Tibial nerve (tissue), 4 donors: ENCODE measurements at regions not wholly inside any gene's neighbourhood (a gene's known extent, or its start where the extent isn't known, plus 50 kb on each side); places are given as distances from the start of the nearest gene placed in this dataset.
A peak's percentile ranks its signal among the peaks of the same experiment; 100 is the strongest.

Source experiments
- DNase-seq, 2 donors: peaks; one replicate each; pipeline ENCODE4 v3.0.0-alpha.2; 2019; ENCODE audit warnings: low spot score in 2 of 2
- H3K27ac ChIP-seq, 4 donors: fragments of 200-600 bp; sonication (generic) in 3 of 4; one replicate each; pipeline ENCODE4 v1.5.1; 2017 to 2019; ENCODE audit warnings: mild to moderate bottlenecking in 1 of 4
- H3K27me3 ChIP-seq, 2 donors: fragments of 200-600 bp; sonication (generic) in 1 of 2; one replicate each; pipeline versions ENCODE4 v1.5.1 to v1.6.0; 2017 to 2019
- H3K36me3 ChIP-seq, 3 donors: fragments of 200-600 bp; sonication (generic); one replicate each; pipeline ENCODE4 v1.5.1; 2018 to 2019
- H3K4me1 ChIP-seq, 4 donors: fragments of 200-600 bp; sonication (generic) in 3 of 4; one replicate each; pipeline ENCODE4 v1.5.1; 2017 to 2019
- H3K4me3 ChIP-seq, 4 donors: fragments of 200-600 bp; sonication (generic) in 3 of 4; one replicate each; pipeline ENCODE4 v1.5.1; 2017 to 2019; ENCODE audit warnings: mild to moderate bottlenecking in 1 of 4, moderate library complexity in 1 of 4
- H3K9me3 ChIP-seq, 4 donors: fragments of 200-600 bp; sonication (generic) in 3 of 4; one replicate each; pipeline ENCODE4 v1.5.1; 2017 to 2019
- EP300 ChIP-seq, 2 donors: sonication (generic); formaldehyde crosslinking; IDR thresholded peaks; one replicate each; pipeline ENCODE4 v1.6.1; 2017; ENCODE audit warnings: antibody characterized with exemption in 2 of 2, mild to moderate bottlenecking in 1 of 2
- POLR2A ChIP-seq, 2 donors: fragments of 450-650 bp; IDR thresholded peaks; one replicate each; pipeline ENCODE4 v1.6.1; 2017; ENCODE audit warnings: antibody characterized with exemption in 2 of 2, mild to moderate bottlenecking in 2 of 2, moderate library complexity in 2 of 2
- WGBS, 2 donors: methylation state at CpG; one replicate each; pipeline ENCODE4 v1.1.5; 2018; 5-methylcytosine and 5-hydroxymethylcytosine counted together
- TF ChIP-seq, protein P1 (sequence below), 5 experiments: fragments of 200-600 bp in 3 of 5; fragments of 450-650 bp in 2 of 5; sonication (generic) in 3 of 5; IDR thresholded peaks; one replicate each; pipeline ENCODE4 v1.5.1; 2016 to 2019; ENCODE audit warnings: antibody characterized with exemption in 5 of 5, mild to moderate bottlenecking in 3 of 5, moderate library complexity in 2 of 5

DNA sequence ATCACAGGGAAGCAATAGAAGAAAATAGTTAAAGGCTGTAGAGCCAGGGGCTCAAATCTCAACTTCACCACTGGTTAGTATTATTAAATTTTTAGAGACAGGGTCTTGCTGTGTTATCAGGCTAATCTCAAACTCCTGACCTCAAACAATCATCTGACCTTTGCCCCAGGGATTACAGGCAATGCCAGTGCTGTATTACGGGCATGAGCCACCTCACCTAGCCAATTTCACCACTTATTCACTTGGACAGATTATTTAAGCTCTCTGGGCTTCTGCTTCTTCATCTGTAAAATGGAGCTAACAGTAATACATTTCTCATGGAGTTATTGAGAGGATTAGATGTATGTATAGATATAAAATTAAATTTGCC is 155.9 kb upstream of the KLF4 start:
- Histone ChIP-seq H3K36me3 (no peaks in the 10 kb centered on the region), H3K27me3 (no peaks in the 10 kb centered on the region), H3K4me3 (no peak overlapping the region), H3K27ac (peak overlapping the region in 1 of 4 donors; percentile 59), H3K4me1 (peaks cover 0 to 11% (median 2%) of the 10 kb centered on the region in 4 donors), H3K9me3 (no peaks in the 10 kb centered on the region)
- TF ChIP-seq POLR2A (IDR thresholded peaks at IDR 0.05) (no peak), EP300 (IDR thresholded peaks at IDR 0.05) (no peak)
- TF ChIP-seq, protein P1, sequence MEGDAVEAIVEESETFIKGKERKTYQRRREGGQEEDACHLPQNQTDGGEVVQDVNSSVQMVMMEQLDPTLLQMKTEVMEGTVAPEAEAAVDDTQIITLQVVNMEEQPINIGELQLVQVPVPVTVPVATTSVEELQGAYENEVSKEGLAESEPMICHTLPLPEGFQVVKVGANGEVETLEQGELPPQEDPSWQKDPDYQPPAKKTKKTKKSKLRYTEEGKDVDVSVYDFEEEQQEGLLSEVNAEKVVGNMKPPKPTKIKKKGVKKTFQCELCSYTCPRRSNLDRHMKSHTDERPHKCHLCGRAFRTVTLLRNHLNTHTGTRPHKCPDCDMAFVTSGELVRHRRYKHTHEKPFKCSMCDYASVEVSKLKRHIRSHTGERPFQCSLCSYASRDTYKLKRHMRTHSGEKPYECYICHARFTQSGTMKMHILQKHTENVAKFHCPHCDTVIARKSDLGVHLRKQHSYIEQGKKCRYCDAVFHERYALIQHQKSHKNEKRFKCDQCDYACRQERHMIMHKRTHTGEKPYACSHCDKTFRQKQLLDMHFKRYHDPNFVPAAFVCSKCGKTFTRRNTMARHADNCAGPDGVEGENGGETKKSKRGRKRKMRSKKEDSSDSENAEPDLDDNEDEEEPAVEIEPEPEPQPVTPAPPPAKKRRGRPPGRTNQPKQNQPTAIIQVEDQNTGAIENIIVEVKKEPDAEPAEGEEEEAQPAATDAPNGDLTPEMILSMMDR (IDR thresholded peaks at IDR 0.05) = no peak
- 95 to 96% methylated on average over 1 of the region's 1 CpG for WGBS, 2 donors
- no peak for DNase-seq

DNA sequence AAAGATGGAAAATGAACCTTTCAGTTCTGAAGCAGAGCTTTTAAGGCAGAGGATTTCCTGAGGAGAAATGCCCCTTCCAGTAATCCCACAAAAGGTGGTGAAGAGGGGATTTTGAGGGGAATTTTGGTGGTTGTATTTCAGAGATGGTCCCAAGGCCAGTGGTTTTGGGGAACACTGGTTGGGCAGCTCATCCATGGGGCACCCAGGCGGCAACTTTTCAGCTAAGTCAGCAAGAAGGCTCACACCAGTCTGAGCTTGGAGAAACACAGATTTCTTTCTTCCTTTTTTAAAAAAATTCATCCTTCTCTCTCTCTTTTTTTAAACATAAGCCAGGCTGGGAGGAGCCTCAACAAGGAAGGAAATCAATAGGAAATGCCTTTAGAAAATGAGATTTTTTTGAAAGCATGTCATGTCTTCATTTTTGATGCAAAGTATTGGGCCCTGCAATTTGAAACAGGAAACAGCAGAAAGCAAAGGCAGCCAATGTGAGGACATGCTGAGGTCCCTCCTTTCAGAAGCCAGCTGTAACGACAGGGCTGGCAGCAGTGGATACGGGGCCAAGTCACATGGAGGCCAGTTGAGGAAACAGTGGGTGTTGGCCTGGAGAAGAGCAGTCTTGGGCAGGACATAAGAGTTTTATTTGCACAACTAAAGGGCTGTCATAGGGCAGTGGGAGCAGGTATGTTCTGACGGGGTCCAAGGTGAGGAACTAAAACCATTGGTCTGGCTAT is 155.3 kb upstream of the KLF4 start:
- peak in 1 of 2 donors; percentile 37 for DNase-seq
- WGBS, 2 donors = 37% methylated on average over 4 of the region's 4 CpGs

DNA sequence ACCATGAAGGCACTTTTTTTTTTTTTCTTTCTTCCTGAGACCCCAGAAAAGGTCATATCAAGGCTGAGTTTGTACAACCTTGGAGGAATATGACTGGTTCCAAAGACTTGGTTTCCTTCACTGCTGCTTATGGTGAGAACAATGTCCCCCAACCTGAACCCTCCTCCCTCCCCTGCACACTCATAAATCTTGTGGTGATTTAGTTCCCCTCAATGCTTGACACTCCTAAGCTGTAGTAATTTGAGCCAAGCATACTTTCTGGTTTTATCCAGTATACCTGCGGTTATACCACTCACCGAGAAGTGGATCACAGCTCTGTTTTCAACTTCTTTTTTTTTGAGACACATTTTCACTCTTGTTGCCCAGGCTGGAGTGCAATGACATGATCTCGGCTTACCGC is 149.9 kb upstream of the KLF4 start:
- WGBS, 2 donors = 94 to 100% methylated on average over 4 of the region's 4 CpGs
- peak overlapping the region; percentile 86 to 98 (median 94) for H3K27ac ChIP-seq

More for the DNA sequence above, 155.3 kb upstream of the KLF4 start:
- Histone ChIP-seq H3K4me3 (no peak overlapping the region), H3K9me3 (no peaks in the 10 kb centered on the region), H3K36me3 (no peaks in the 10 kb centered on the region), H3K27ac (peak overlapping the region in 2 of 4 donors; percentile 29 to 59), H3K4me1 (peaks cover 0 to 11% (median 2%) of the 10 kb centered on the region in 4 donors), H3K27me3 (no peaks in the 10 kb centered on the region)
- TF ChIP-seq EP300 (IDR thresholded peaks at IDR 0.05) = peak; percentile 48 to 70
- TF ChIP-seq, protein P1 (IDR thresholded peaks at IDR 0.05) = no peak

DNA sequence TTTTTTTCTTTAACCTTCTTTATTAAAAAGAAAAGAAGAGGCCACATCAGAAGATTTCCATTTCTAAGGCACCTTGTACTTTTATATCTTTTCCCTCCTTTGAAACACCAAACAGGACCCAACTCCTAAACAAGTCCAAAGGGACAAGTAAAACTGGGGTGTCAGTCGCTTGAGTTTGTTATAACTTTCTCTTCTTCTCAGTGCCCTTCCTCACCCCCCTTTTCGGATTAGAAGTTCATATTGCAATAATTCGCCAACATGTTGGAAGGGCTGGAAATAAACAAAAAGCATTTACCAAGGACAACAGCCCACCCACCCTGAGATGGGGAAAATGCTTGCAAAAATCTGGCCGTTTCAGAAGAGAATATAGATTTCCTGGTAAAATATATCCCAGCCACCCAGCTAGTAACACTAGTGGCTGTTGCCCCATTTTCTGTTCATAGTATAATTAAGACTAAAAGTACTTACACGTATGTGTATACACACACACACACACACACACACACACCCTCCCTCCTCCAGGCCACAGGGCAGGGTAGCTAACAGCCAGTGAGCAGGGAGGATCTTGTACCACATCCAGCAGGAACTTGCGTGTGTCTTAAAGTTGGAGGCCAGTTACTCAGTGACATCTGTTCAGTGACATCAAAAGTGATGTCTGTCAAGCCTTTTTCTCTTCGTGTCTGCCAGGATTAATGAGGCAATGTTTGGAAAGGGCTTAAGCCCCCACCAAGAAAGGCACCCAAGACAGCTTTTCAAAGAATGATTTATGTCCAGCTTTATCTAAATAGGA is 149.1 kb upstream of the KLF4 start:
- Histone ChIP-seq H3K27me3 (no peaks in the 10 kb centered on the region), H3K4me1 (peaks cover 0 to 44% (median 12%) of the 10 kb centered on the region in 4 donors), H3K9me3 (no peaks in the 10 kb centered on the region), H3K4me3 (peak overlapping the region; percentile 23 to 54 (median 42)), H3K36me3 (no peaks in the 10 kb centered on the region), H3K27ac (peak overlapping the region; percentile 86 to 98 (median 94))
- WGBS, 2 donors = 20 to 29% methylated on average over 7 of the region's 7 CpGs
- TF ChIP-seq POLR2A (IDR thresholded peaks at IDR 0.05) (peak in 1 of 2 donors; percentile 23), EP300 (IDR thresholded peaks at IDR 0.05) (peak; percentile 26 to 88)
- TF ChIP-seq, protein P1 (IDR thresholded peaks at IDR 0.05) = no peak
- peak; percentile 46 to 81 for DNase-seq

More for the DNA sequence above, 149.9 kb upstream of the KLF4 start:
- H3K27me3 ChIP-seq = no peaks in the 10 kb centered on the region
- H3K9me3 ChIP-seq = no peaks in the 10 kb centered on the region
- H3K36me3 ChIP-seq = no peaks in the 10 kb centered on the region
- DNase-seq = no peak
- no peak overlapping the region for H3K4me3 ChIP-seq
- peaks cover 0 to 42% (median 12%) of the 10 kb centered on the region in 4 donors for H3K4me1 ChIP-seq
- TF ChIP-seq EP300 (IDR thresholded peaks at IDR 0.05) = no peak
- TF ChIP-seq POLR2A (IDR thresholded peaks at IDR 0.05) = no peak
- TF ChIP-seq, protein P1 (IDR thresholded peaks at IDR 0.05) = no peak
